AG10803 (cell line): ENCODE measurements at regions not wholly inside any gene's neighbourhood (a gene's known extent, or its start where the extent isn't known, plus 50 kb on each side); places are given as distances from the start of the nearest gene placed in this dataset.

Source experiments
- DNase-seq: peaks from one replicate; pipeline ENCODE4 v3.0.0; 2010; ENCODE audit warnings: low read depth
- H3K4me3 ChIP-seq: 2 replicates; pipeline ENCODE4 v1.5.1; 2011; ENCODE audit warnings: mild to moderate bottlenecking, low read length, control low read depth
- TF ChIP-seq, protein P1 (sequence below): conservative IDR thresholded peaks from 2 replicates; pipeline ENCODE4 v1.5.1; 2011; ENCODE audit warnings: mild to moderate bottlenecking, low read length, control low read depth, inconsistent platforms

DNA sequence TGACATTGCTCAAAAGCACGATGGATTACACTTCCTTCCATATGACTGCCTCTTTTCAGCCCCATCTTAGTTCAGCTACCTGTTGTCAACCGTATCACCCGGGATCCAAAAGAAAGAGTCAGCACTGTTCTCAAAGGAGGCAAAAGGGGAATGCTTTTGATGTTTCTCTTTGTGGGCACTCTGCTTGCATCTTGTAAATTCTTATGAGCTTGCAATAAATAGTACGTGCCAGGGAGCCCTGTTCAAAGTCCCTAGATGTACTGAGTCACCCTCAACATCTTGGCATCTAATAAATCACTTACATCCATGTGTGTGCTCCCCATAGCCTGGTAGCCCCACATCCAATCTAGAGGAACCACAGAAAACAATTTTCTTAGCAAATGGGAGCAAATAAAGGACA lies 256.9 kb downstream of the SUCLG1 start:
- no peak for DNase-seq
- TF ChIP-seq, protein P1, sequence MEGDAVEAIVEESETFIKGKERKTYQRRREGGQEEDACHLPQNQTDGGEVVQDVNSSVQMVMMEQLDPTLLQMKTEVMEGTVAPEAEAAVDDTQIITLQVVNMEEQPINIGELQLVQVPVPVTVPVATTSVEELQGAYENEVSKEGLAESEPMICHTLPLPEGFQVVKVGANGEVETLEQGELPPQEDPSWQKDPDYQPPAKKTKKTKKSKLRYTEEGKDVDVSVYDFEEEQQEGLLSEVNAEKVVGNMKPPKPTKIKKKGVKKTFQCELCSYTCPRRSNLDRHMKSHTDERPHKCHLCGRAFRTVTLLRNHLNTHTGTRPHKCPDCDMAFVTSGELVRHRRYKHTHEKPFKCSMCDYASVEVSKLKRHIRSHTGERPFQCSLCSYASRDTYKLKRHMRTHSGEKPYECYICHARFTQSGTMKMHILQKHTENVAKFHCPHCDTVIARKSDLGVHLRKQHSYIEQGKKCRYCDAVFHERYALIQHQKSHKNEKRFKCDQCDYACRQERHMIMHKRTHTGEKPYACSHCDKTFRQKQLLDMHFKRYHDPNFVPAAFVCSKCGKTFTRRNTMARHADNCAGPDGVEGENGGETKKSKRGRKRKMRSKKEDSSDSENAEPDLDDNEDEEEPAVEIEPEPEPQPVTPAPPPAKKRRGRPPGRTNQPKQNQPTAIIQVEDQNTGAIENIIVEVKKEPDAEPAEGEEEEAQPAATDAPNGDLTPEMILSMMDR: no peak
- H3K4me3 ChIP-seq: no peak overlapping the region

DNA sequence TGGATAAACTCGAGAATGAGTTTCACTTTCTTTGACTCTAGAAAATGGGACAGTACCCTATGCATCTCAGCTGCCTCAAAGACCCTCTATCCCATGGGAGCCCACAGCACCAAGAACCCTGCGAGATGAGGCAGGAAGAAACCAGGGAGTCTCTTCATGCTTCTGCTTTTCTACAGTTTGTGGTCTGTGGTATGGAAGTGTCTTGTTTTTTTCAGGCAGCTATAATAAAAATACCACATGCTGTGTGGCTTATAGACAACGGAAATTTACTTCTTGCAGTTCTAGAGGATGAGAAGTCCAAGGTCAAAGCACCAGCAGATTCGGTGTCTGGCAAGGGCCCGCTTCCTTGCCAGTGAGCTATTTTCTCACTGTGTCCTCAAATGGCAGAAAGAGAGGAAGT lies 257.9 kb downstream of the SUCLG1 start:
- no peak for DNase-seq
- no peak overlapping the region for H3K4me3 ChIP-seq
- TF ChIP-seq, protein P1: no peak

- H3K4me3 ChIP-seq: no peak overlapping the region
- DNase-seq: no peak
- TF ChIP-seq, protein P1: no peak
Measured at GRCh38 chr2:84197901-84198300, 261.2 kb downstream of the SUCLG1 start.

GRCh38 chr2:84194949-84195644 lies 264.0 kb downstream of the SUCLG1 start:
- H3K4me3 ChIP-seq: no peak overlapping the region
- DNase-seq: no peak
- TF ChIP-seq, protein P1: no peak

DNA sequence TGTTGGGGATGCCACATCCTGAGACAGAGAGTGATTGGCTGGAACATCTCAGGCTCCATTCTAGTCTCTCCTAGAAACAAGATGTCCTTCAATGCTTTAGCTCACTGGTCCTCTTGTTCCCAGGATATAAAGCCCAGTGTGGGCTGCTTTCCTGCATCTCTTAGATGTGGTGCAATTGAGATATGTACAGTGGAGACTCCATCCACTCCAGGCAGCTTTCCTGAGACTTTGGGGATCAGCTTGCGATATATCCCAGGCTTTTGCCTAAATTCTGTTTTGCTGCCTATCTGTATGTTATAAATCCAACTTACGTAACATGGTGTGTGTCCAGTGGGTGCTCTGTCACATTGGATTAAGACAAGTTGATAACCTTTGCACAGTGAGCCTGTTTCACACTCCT lies 264.9 kb downstream of the SUCLG1 start:
- H3K4me3 ChIP-seq: no peak overlapping the region
- no peak for DNase-seq
- TF ChIP-seq, protein P1: no peak

DNA sequence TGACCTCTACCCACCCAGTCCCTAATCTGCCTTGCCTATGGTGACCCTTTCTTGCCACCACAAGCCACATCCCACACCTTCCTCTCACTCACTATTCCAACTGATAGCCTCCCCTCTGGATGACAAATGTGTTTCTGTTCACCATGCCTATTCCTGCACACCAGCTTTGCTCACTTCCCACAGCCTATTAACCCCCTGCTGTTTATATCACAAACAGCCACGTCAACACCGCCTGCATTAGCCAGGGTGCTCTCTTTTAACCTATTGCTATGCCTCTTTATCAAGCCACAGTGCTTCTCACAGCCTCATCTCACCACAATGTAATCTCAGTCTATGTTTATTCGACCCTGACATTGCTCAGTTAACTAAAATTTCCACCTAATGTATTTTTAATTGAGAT lies 271.8 kb downstream of the SUCLG1 start:
- TF ChIP-seq, protein P1: no peak
- no peak for DNase-seq
- no peak overlapping the region for H3K4me3 ChIP-seq

GRCh38 chr2:84181927-84182326 lies 277.2 kb downstream of the SUCLG1 start:
- H3K4me3 ChIP-seq: no peak overlapping the region
- DNase-seq: no peak
- TF ChIP-seq, protein P1: no peak
